ENCODE measurements at regions not wholly inside any gene's neighbourhood (a gene's known extent, or its start where the extent isn't known, plus 50 kb on each side); places are given as distances from the start of the nearest gene placed in this dataset.

DNA sequence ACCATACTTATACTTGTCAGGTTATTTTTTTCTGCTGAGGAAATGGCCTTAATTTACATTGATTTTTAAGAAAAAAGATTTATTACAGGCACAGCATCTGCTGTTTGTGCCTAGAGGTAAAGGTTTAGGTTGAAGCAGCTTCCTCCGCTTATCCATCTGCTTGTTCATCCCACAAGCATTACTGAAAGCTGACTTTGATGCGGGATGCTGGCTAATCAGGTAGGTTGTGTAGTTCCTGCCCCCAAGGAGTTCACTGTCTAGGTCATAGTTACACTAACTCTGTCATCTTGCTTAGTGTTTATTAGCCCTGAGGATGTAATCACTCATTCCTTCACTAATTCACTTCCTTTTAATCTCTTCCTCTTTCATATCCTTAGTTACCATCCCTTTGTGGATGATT is 377.7 kb upstream of the KAZN start:
- Mint-ChIP-seq H3K27ac (no peak overlapping the region), H3K9me3 (peaks cover 3% of the 10 kb centered on the region), H3K27me3 (peaks cover 12% of the 10 kb centered on the region)

DNA sequence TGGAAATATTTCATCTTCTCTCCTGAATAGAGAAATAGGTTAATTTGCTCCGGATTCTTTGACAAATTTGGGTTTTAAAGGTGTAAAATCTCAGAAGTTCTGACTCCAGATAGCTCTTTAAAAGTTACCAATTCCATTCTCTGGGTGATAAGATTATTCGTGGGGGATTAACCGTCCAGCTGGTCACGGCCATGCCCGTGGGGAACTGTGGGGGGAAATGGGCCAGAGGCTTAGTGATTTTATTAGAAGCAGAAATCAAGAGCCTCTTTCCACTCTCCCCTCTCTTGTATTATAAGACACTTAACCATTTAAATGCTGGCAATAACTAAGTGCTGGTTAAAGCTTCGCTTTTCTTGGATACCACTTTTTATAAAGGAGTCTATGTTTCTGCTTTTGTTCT is 376.4 kb upstream of the KAZN start:
- peaks cover 12% of the 10 kb centered on the region for H3K27me3 Mint-ChIP-seq
- no peak overlapping the region for H3K4me3 Mint-ChIP-seq
- H3K4me1 Mint-ChIP-seq = no peaks in the 10 kb centered on the region
- H3K9me3 Mint-ChIP-seq = peaks cover 5% of the 10 kb centered on the region
- no peak for DNase-seq
- H3K27ac Mint-ChIP-seq = no peak overlapping the region
- H3K36me3 Mint-ChIP-seq = no peaks in the 10 kb centered on the region

More for the DNA sequence above, 377.7 kb upstream of the KAZN start:
- no peaks in the 10 kb centered on the region for H3K36me3 Mint-ChIP-seq
- DNase-seq = no peak
- no peak overlapping the region for H3K4me3 Mint-ChIP-seq
- no peaks in the 10 kb centered on the region for H3K4me1 Mint-ChIP-seq

DNA sequence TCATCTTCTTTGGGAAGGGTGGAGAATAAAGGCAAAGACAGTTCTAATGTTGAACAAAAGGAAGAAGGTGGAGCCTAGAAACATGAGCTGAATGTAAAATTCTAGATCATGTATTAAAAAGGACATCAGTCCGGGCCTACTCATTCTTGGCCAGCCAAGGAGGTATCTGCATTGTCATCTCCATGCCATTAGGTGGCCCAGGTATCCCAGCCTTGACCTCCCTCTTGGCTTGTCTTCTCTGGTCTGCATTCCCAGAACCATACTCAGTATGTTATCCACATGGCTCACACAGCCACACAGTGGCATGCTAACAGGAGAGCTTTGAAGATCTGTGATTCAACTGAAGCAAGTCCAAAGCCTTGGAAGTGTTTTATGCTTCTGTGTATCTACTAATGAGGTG is 369.8 kb upstream of the KAZN start:
- no peaks in the 10 kb centered on the region for H3K36me3 Mint-ChIP-seq
- H3K9me3 Mint-ChIP-seq = peaks cover 3% of the 10 kb centered on the region
- no peak overlapping the region for H3K4me3 Mint-ChIP-seq
- no peak for DNase-seq
- H3K27me3 Mint-ChIP-seq = peaks cover 13% of the 10 kb centered on the region
- no peaks in the 10 kb centered on the region for H3K4me1 Mint-ChIP-seq
- no peak overlapping the region for H3K27ac Mint-ChIP-seq

DNA sequence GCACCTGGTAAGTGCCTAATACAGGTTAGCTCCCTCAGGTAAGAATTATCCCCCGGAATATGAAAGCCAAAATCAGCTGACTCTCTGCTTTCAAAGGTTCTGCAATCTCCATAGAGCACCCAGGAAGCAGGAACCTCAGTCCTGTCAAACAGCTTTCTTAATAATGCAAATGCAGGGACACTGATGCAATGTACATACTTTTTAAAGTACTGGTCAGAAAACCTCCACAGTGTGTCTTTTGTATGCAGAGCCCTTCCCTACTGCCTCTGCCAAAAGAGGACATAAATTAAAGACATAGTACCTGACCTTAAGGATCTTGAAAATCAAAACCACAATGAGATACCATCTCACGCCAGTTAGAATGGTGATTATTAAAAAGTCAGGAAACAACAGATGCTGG is 365.0 kb upstream of the KAZN start:
- Mint-ChIP-seq H3K4me1 (no peaks in the 10 kb centered on the region), H3K9me3 (no peaks in the 10 kb centered on the region), H3K27ac (no peak overlapping the region), H3K36me3 (no peaks in the 10 kb centered on the region), H3K27me3 (peaks cover 4% of the 10 kb centered on the region), H3K4me3 (no peak overlapping the region)
- no peak for DNase-seq

DNA sequence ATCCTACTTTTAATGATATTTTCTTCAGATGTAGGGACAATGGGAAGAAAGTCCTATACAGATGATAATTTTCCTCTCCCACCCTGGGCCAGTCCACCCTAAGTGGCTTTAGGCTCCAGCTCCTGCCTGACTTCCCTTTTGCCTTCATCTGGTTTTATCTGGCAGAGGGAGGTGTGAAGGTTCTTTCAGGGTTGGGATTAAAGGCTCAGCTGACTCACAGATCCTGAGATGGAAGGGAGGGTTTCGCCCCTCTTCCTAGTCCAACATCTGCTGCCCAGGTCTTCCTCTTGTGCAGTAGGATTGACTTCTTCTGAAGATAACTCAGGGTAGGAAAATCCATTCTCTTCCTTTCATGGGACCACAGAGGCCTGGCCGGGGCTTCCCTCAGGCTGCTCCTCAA is 362.4 kb upstream of the KAZN start:
- Mint-ChIP-seq H3K27ac (no peak overlapping the region), H3K9me3 (no peaks in the 10 kb centered on the region), H3K4me1 (no peaks in the 10 kb centered on the region), H3K27me3 (peaks cover 4% of the 10 kb centered on the region), H3K36me3 (no peaks in the 10 kb centered on the region), H3K4me3 (no peak overlapping the region)
- no peak for DNase-seq

DNA sequence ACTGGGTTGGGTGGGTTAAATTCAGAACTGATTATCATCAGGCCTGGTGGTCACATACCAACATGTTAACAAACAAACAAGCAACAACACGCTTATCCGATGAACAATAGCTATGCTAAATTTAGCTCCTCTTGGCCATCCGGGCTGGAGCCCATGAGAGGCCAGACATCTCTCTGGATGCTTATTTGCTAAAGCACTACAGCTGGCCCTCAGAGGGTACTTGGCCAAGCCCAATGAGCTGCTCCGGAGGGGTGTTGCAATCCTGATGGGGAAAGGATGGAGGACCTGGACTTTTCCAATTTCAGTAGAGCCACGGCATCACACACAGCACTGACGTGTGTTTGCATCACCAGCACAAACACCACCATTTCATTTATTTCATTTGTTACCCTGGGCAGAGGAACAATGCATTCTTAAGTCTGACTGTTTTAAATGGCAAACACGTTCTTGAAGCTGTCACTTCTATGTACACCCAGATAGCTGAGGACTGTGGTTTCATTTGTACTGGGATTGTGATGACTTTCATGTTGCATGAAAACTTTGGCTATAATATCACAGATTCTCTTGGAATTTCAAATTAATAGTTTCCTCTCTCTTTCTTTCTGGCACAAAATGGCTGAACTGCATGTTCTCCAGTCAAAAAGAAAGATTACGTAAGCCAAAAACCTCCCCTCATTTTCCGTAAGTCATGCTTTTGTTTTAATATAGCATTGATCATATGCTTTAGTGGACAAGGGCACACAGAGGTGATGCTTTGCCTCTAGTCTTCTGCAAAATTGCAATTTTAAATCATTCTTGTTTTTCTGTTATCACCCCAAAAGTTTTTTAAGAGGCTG is 359.8 kb upstream of the KAZN start:
- DNase-seq = no peak
- H3K9me3 Mint-ChIP-seq = no peaks in the 10 kb centered on the region
- H3K36me3 Mint-ChIP-seq = no peaks in the 10 kb centered on the region
- no peak overlapping the region for H3K4me3 Mint-ChIP-seq
- H3K27ac Mint-ChIP-seq = no peak overlapping the region
- H3K4me1 Mint-ChIP-seq = no peaks in the 10 kb centered on the region
- no peaks in the 10 kb centered on the region for H3K27me3 Mint-ChIP-seq

DNA sequence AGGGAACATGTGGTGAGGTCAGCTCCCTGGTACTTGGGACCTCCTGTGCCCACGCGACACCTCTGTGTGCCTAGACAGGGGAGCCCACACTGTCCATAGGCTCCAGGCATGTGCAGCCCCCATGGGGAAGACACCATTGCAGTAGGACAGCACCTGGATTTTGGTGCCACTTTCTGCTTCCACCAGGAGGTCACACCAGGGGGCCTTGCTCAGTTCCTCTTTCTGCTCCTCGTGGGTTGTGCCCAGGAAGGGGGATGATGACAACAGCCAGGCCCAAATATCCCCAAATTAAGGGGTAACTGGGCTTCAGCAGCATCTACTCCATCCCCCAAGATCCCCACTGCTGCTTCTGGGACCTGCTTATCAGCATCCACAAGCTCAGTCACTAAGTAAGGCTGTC is 358.2 kb upstream of the KAZN start:
- Mint-ChIP-seq H3K27ac (no peak overlapping the region), H3K4me1 (no peaks in the 10 kb centered on the region), H3K27me3 (no peaks in the 10 kb centered on the region), H3K36me3 (no peaks in the 10 kb centered on the region), H3K4me3 (no peak overlapping the region), H3K9me3 (no peaks in the 10 kb centered on the region)
- no peak for DNase-seq

DNA sequence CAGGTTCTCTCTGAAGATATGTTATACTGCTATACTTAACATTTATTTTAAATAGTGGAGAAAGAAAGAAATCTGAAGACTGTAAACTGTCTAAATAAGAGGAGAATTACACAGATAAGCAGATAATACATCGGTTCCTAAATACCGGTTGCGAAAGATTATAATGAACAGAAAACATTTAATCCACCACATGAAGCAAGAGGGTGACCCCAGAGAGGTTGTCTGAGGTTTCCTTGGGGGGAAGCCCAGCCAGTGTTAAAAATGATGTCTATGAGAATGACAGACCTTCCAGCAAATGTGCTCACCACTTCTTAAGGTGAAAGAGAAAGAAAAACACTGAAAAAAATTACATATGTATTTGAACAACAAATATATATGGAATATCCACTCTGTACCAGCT is 356.4 kb upstream of the KAZN start:
- no peaks in the 10 kb centered on the region for H3K36me3 Mint-ChIP-seq
- no peaks in the 10 kb centered on the region for H3K4me1 Mint-ChIP-seq
- H3K27me3 Mint-ChIP-seq = no peaks in the 10 kb centered on the region
- no peak overlapping the region for H3K4me3 Mint-ChIP-seq
- DNase-seq = no peak
- H3K27ac Mint-ChIP-seq = no peak overlapping the region
- H3K9me3 Mint-ChIP-seq = no peaks in the 10 kb centered on the region

DNA sequence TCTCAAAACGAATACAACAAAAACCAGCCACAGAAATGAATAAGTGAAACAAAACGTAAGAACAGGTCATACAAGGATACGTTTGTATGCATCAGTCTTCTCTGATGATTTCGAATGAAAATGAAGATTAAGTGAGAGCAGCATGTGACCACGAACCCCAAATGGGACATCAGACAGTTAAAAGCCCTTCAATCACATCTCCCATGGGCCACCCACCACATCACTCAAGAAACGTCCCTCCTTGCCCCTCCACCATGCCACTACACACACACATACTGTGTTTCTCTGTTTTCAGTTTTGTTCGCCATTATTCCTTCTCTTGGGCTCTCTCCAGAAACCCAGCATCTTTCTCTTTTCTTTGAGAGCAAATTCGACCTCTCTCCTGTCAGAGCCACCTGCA is 355.6 kb upstream of the KAZN start:
- no peaks in the 10 kb centered on the region for H3K4me1 Mint-ChIP-seq
- no peak for DNase-seq

DNA sequence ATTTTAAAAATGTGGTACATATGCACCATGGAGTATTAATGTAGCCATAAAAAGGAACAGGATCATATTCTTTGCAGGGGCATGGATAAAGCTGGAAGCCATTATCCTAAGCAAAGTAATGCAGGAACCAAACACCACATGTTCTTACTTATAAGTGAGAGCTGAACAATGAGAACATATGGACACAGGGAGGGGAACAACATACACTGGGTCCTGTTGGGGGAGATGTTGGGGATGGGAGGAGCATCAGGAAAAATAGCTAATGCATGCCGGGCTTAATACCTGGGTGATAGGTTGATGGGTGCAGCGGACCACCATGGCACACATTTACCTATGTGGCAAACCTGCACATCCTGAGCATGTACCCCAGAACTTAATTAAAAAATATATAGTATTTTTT is 352.5 kb upstream of the KAZN start:
- Mint-ChIP-seq H3K9me3 (no peaks in the 10 kb centered on the region), H3K27ac (no peak overlapping the region), H3K4me1 (no peaks in the 10 kb centered on the region), H3K36me3 (no peaks in the 10 kb centered on the region), H3K27me3 (peaks cover 5% of the 10 kb centered on the region), H3K4me3 (no peak overlapping the region)
- no peak for DNase-seq

More for the DNA sequence above, 355.6 kb upstream of the KAZN start:
- no peak overlapping the region for H3K4me3 Mint-ChIP-seq
- H3K27me3 Mint-ChIP-seq = peaks cover 3% of the 10 kb centered on the region
- H3K36me3 Mint-ChIP-seq = no peaks in the 10 kb centered on the region
- no peaks in the 10 kb centered on the region for H3K9me3 Mint-ChIP-seq
- no peak overlapping the region for H3K27ac Mint-ChIP-seq

DNA sequence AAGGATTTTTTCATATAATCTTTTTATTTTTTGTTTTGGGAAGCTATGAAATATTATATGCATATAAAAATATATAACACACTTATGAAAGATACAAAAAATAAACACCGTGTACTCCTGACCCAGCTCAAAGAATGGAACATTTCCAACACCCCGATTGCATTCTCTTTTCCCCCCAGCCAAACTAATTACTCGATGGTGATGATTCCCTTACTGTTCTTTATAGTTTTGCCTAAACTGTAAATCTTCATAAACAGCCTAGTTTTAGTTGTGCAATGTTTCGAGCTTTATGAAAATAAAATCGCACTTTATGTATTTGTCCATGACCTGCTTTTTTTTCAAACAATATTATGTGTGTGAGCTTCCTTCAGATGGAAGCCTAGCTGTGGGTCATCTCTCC is 352.0 kb upstream of the KAZN start:
- H3K27me3 Mint-ChIP-seq = peaks cover 5% of the 10 kb centered on the region
- H3K27ac Mint-ChIP-seq = no peak overlapping the region
- no peak overlapping the region for H3K4me3 Mint-ChIP-seq
- H3K9me3 Mint-ChIP-seq = no peaks in the 10 kb centered on the region
- no peaks in the 10 kb centered on the region for H3K4me1 Mint-ChIP-seq
- H3K36me3 Mint-ChIP-seq = no peaks in the 10 kb centered on the region
- DNase-seq = no peak

DNA sequence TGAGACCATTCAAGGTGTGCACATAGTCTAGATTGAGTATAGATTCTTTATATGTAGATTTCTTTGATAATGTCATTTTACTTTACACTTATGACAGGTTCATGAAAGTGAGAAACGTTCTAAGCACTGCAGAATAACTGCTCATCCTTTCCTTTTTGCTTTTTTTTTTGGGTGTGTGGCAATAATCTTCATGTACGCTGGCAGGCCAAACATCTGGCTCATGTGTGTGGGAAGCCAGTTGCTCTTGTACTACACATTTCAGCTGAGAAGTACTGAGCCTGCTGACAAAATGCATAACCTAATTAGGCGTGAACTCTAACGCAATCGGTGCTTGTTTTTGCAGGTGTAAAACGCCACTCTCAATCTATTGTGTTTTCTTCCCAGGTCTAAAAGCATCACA is 350.8 kb upstream of the KAZN start:
- Mint-ChIP-seq H3K36me3 (no peaks in the 10 kb centered on the region), H3K9me3 (no peaks in the 10 kb centered on the region), H3K27me3 (peaks cover 5% of the 10 kb centered on the region), H3K27ac (no peak overlapping the region), H3K4me3 (no peak overlapping the region), H3K4me1 (no peaks in the 10 kb centered on the region)
- no peak for DNase-seq

DNA sequence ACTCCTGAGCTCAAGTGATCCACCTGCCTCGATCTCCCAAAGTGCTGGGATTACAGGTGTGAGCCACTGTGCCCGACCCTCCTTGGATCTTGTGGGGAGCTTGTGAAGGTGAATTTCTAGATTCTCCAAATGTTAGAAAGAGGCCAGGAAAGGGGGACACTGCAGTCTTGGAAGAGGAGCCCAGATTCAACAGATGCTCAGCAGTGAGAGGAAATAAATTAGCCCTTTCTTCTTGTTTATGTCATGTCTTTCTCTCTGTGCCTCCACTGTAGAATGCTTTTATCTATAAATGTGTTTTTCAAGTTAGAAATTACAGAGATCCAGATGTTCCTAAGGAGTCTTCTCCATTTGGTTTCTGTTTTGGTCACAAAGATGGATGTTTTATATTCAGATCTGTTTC is 346.6 kb upstream of the KAZN start:
- H3K27me3 Mint-ChIP-seq = peaks cover 5% of the 10 kb centered on the region
- no peaks in the 10 kb centered on the region for H3K36me3 Mint-ChIP-seq
- no peak overlapping the region for H3K4me3 Mint-ChIP-seq
- H3K27ac Mint-ChIP-seq = no peak overlapping the region
- DNase-seq = no peak
- no peaks in the 10 kb centered on the region for H3K9me3 Mint-ChIP-seq
- H3K4me1 Mint-ChIP-seq = no peaks in the 10 kb centered on the region

DNA sequence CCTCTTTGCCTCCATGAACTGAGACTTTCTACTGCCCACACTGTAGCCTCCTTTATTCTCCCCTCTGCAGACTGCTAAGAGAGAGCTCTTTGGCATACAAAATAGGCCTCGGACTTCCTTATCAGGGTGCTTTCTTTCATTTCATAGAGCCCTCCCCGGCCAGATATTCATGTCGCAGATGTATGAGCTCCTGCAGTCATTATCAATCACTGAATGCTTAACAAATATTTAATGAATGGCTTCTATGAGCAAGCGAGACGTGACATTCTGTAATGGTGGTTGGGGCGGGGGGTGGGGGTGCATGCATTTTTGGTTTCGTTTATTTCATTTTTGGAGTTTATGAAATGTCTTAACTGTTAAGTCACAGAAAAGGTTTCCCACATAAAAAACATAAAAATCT is 344.8 kb upstream of the KAZN start:
- Mint-ChIP-seq H3K36me3 (no peaks in the 10 kb centered on the region), H3K27me3 (no peaks in the 10 kb centered on the region), H3K4me3 (no peak overlapping the region), H3K27ac (no peak overlapping the region), H3K4me1 (no peaks in the 10 kb centered on the region), H3K9me3 (no peaks in the 10 kb centered on the region)
- DNase-seq = no peak

DNA sequence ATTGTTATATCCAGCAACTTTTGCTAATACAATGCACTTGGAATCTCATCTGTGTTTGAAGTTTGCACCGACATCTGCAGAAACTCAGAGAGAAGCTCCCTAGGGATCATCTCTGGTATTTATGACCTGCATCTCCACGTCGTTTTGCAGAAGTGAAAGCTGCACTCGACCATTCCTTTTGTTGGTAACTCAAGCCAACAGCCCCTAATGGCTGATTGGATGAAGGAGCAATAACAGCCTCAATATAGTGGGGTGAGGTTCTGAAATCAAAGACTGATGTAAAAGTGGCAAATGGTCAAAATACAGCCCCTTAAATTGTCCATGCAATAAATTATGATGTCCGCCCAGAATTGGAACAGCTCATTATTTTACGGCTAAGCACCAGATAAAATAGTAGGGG is 344.2 kb upstream of the KAZN start:
- H3K36me3 Mint-ChIP-seq = no peaks in the 10 kb centered on the region

DNA sequence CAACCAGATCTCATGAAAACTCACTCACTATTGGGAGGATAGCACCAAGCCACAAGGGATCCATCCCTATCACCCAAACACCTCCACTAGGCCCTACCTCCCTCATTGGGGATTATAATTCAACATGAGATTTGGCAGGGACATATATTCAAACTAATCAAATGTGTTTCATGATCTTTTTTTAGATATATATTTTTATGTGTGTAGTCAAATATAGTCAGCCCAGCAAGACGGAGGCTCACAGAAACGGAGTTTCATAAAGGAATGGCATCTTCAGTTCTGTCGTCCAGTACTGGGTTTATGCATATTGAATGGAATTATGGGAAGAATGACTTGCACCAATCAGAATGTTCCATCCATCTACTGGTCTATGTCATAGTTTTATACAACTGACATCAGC is 343.3 kb upstream of the KAZN start:
- Mint-ChIP-seq H3K36me3 (no peaks in the 10 kb centered on the region), H3K4me1 (no peaks in the 10 kb centered on the region), H3K4me3 (no peak overlapping the region)

More for the DNA sequence above, 344.2 kb upstream of the KAZN start:
- Mint-ChIP-seq H3K27ac (no peak overlapping the region), H3K4me1 (no peaks in the 10 kb centered on the region), H3K4me3 (no peak overlapping the region), H3K27me3 (no peaks in the 10 kb centered on the region), H3K9me3 (no peaks in the 10 kb centered on the region)
- DNase-seq = no peak

More for the DNA sequence above, 343.3 kb upstream of the KAZN start:
- no peak for DNase-seq
- no peaks in the 10 kb centered on the region for H3K27me3 Mint-ChIP-seq
- H3K27ac Mint-ChIP-seq = no peak overlapping the region
- no peaks in the 10 kb centered on the region for H3K9me3 Mint-ChIP-seq

All from activated naive CD8-positive, alpha-beta T cell treated with anti-CD3 and anti-CD28 coated beads for 36 hours (primary cell).